ENCODE measurements at regions not wholly inside any gene's neighbourhood (a gene's known extent, or its start where the extent isn't known, plus 50 kb on each side); places are given as distances from the start of the nearest gene placed in this dataset.
A peak's percentile ranks its signal among the peaks of the same experiment; 100 is the strongest.

GRCh38 chr5:116389601-116390000 is 185.0 kb downstream of the SEMA6A start:
- peaks cover 25 to 40% of the 10 kb centered on the region in 2 donors for H3K36me3 Mint-ChIP-seq
- no peaks in the 10 kb centered on the region for H3K27me3 Mint-ChIP-seq
- no peak for ATAC-seq (ENCODE audit: low read depth in 2 of 2)

GRCh38 chr5:116388564-116389258 is 185.9 kb downstream of the SEMA6A start:
- ATAC-seq (ENCODE audit: low read depth in 2 of 2) (no peak), DNase-seq (no peak)
- Mint-ChIP-seq H3K27ac (peak overlapping the region in 3 of 6 donors; percentile 11 to 69 (median 16)), H3K4me3 (no peak overlapping the region), H3K4me1 (peaks cover 4 to 9% (median 8%) of the 10 kb centered on the region in 3 donors), H3K9me3 (peaks cover 0 to 24% (median 4%) of the 10 kb centered on the region in 7 donors), H3K27me3 (no peaks in the 10 kb centered on the region), H3K36me3 (peaks cover 28 to 35% of the 10 kb centered on the region in 2 donors)

More at GRCh38 chr5:116389601-116390000, 185.0 kb downstream of the SEMA6A start:
- peaks cover 0 to 24% (median 4%) of the 10 kb centered on the region in 7 donors for H3K9me3 Mint-ChIP-seq
- peaks cover 4 to 9% (median 8%) of the 10 kb centered on the region in 3 donors for H3K4me1 Mint-ChIP-seq
- H3K4me3 Mint-ChIP-seq: no peak overlapping the region
- DNase-seq: no peak
- no peak overlapping the region for H3K27ac Mint-ChIP-seq

GRCh38 chr5:116387738-116388137 is 186.9 kb downstream of the SEMA6A start:
- DNase-seq (no peak), ATAC-seq (ENCODE audit: low read depth in 2 of 2) (no peak)
- H3K9me3 Mint-ChIP-seq: peaks cover 0 to 24% (median 4%) of the 10 kb centered on the region in 7 donors
- H3K4me3 Mint-ChIP-seq: no peak overlapping the region
- H3K36me3 Mint-ChIP-seq: peaks cover 37 to 42% of the 10 kb centered on the region in 2 donors
- H3K27ac Mint-ChIP-seq: no peak overlapping the region
- no peaks in the 10 kb centered on the region for H3K27me3 Mint-ChIP-seq
- H3K4me1 Mint-ChIP-seq: peaks cover 4 to 9% (median 8%) of the 10 kb centered on the region in 3 donors

- Mint-ChIP-seq H3K4me3 (no peak overlapping the region), H3K9me3 (peaks cover 0 to 20% (median 4%) of the 10 kb centered on the region in 7 donors), H3K27ac (peak overlapping the region in 1 of 6 donors; percentile 80), H3K4me1 (peaks cover 4 to 9% (median 8%) of the 10 kb centered on the region in 3 donors), H3K36me3 (peaks cover 49 to 50% of the 10 kb centered on the region in 2 donors), H3K27me3 (no peaks in the 10 kb centered on the region)
- no peak for DNase-seq
- no peak for ATAC-seq (ENCODE audit: low read depth in 2 of 2)
These were observed 188.0 kb downstream of the SEMA6A start for GRCh38 chr5:116386633-116387032.

GRCh38 chr5:116382874-116383266 is 191.8 kb downstream of the SEMA6A start:
- no peak overlapping the region for H3K27ac Mint-ChIP-seq
- H3K4me1 Mint-ChIP-seq: peaks cover 0 to 4% (median 0%) of the 10 kb centered on the region in 3 donors
- no peaks in the 10 kb centered on the region for H3K27me3 Mint-ChIP-seq
- no peak overlapping the region for H3K4me3 Mint-ChIP-seq
- ATAC-seq (ENCODE audit: low read depth in 2 of 2) (no peak), DNase-seq (no peak)
- peaks cover 0 to 12% (median 0%) of the 10 kb centered on the region in 7 donors for H3K9me3 Mint-ChIP-seq
- H3K36me3 Mint-ChIP-seq: peaks cover 44 to 54% of the 10 kb centered on the region in 2 donors

GRCh38 chr5:116382032-116382873 is 192.4 kb downstream of the SEMA6A start:
- ATAC-seq (ENCODE audit: low read depth in 2 of 2): no peak
- H3K36me3 Mint-ChIP-seq: peaks cover 44 to 48% of the 10 kb centered on the region in 2 donors
- peaks cover 0 to 4% (median 0%) of the 10 kb centered on the region in 3 donors for H3K4me1 Mint-ChIP-seq
- H3K9me3 Mint-ChIP-seq: peaks cover 0 to 6% (median 0%) of the 10 kb centered on the region in 7 donors
- H3K4me3 Mint-ChIP-seq: peak overlapping the region in 1 of 8 donors; percentile 26
- no peak for DNase-seq
- peak overlapping the region in 1 of 6 donors; percentile 29 for H3K27ac Mint-ChIP-seq
- no peaks in the 10 kb centered on the region for H3K27me3 Mint-ChIP-seq

GRCh38 chr5:116381201-116381600 is 193.4 kb downstream of the SEMA6A start:
- no peak for DNase-seq
- H3K36me3 Mint-ChIP-seq: peaks cover 37 to 39% of the 10 kb centered on the region in 2 donors
- ATAC-seq (ENCODE audit: low read depth in 2 of 2): no peak
- H3K4me3 Mint-ChIP-seq: no peak overlapping the region
- H3K4me1 Mint-ChIP-seq: peaks cover 0 to 4% (median 0%) of the 10 kb centered on the region in 3 donors
- peaks cover 0 to 2% (median 0%) of the 10 kb centered on the region in 7 donors for H3K9me3 Mint-ChIP-seq
- H3K27ac Mint-ChIP-seq: peak overlapping the region in 1 of 6 donors; percentile 66
- no peaks in the 10 kb centered on the region for H3K27me3 Mint-ChIP-seq

GRCh38 chr5:116380621-116381020 is 194.0 kb downstream of the SEMA6A start:
- Mint-ChIP-seq H3K36me3 (peaks cover 32 to 33% of the 10 kb centered on the region in 2 donors), H3K27me3 (no peaks in the 10 kb centered on the region), H3K4me1 (peaks cover 0 to 4% (median 0%) of the 10 kb centered on the region in 3 donors), H3K27ac (no peak overlapping the region), H3K9me3 (no peaks in the 10 kb centered on the region), H3K4me3 (no peak overlapping the region)
- ATAC-seq (ENCODE audit: low read depth in 2 of 2) (no peak), DNase-seq (no peak)

GRCh38 chr5:116379306-116379705 is 195.3 kb downstream of the SEMA6A start:
- Mint-ChIP-seq H3K4me1 (peaks cover 0 to 4% (median 0%) of the 10 kb centered on the region in 3 donors), H3K9me3 (no peaks in the 10 kb centered on the region), H3K27ac (no peak overlapping the region), H3K36me3 (peaks cover 28% of the 10 kb centered on the region in 2 donors), H3K27me3 (no peaks in the 10 kb centered on the region), H3K4me3 (no peak overlapping the region)
- ATAC-seq (ENCODE audit: low read depth in 2 of 2) (no peak), DNase-seq (no peak)

GRCh38 chr5:116378777-116379121 is 195.9 kb downstream of the SEMA6A start:
- H3K9me3 Mint-ChIP-seq: no peaks in the 10 kb centered on the region
- H3K36me3 Mint-ChIP-seq: peaks cover 26 to 27% of the 10 kb centered on the region in 2 donors
- H3K27me3 Mint-ChIP-seq: no peaks in the 10 kb centered on the region
- no peak overlapping the region for H3K4me3 Mint-ChIP-seq
- DNase-seq: no peak
- peaks cover 0 to 4% (median 0%) of the 10 kb centered on the region in 3 donors for H3K4me1 Mint-ChIP-seq
- no peak overlapping the region for H3K27ac Mint-ChIP-seq
- no peak for ATAC-seq (ENCODE audit: low read depth in 2 of 2)

- ATAC-seq (ENCODE audit: low read depth in 2 of 2): no peak
- H3K36me3 Mint-ChIP-seq: peaks cover 21 to 22% of the 10 kb centered on the region in 2 donors
- H3K27ac Mint-ChIP-seq: peak overlapping the region in 3 of 6 donors; percentile 29 to 92 (median 60)
These were observed 196.4 kb downstream of the SEMA6A start for GRCh38 chr5:116378007-116378776.

GRCh38 chr5:116377276-116378006 is 197.2 kb downstream of the SEMA6A start:
- Mint-ChIP-seq H3K27me3 (no peaks in the 10 kb centered on the region), H3K4me1 (peaks cover 0 to 4% (median 0%) of the 10 kb centered on the region in 3 donors), H3K36me3 (peaks cover 14 to 16% of the 10 kb centered on the region in 2 donors), H3K9me3 (no peaks in the 10 kb centered on the region), H3K27ac (no peak overlapping the region), H3K4me3 (no peak overlapping the region)
- ATAC-seq (ENCODE audit: low read depth in 2 of 2) (no peak), DNase-seq (no peak)

More at GRCh38 chr5:116378007-116378776, 196.4 kb downstream of the SEMA6A start:
- Mint-ChIP-seq H3K27me3 (no peaks in the 10 kb centered on the region), H3K9me3 (no peaks in the 10 kb centered on the region), H3K4me3 (no peak overlapping the region), H3K4me1 (peaks cover 0 to 4% (median 0%) of the 10 kb centered on the region in 3 donors)
- no peak for DNase-seq

Measured in naive B cell (primary cell).